HepG2 (cell line): ENCODE measurements at regions not wholly inside any gene's neighbourhood (a gene's known extent, or its start where the extent isn't known, plus 50 kb on each side); places are given as distances from the start of the nearest gene placed in this dataset.

ENCODE experiments used
- ATAC-seq: fragments of 200-7000 bp; cut with Tn5 transposase; 3 replicates; pipeline ENCODE4 v1.9.1; 2020; ENCODE audit warnings: mild to moderate bottlenecking, moderate library complexity
- BruUV-seq: library from RNA; stranded (reverse); fragments of 400-500 nt; replicated peaks from 2 replicates; lab custom pipeline; 2021; lab: Mats Ljungman, UMichigan
- CTCF ChIA-PET: fragments of 300-600 bp; formaldehyde crosslinking; extraction: SDS; loops from one replicate; lab custom pipeline; 2021; ENCODE audit warnings: low total read pairs, inconsistent platforms, low intra/inter-chr PET ratio; lab: Yijun Ruan, JAX
- POLR2A ChIA-PET: fragments of 350-600 bp; sonication (Branson Sonifier 250); formaldehyde crosslinking; loops from one replicate; lab custom pipeline; 2020; ENCODE audit warnings: antibody characterized with exemption, inconsistent platforms; lab: Yijun Ruan, JAX
- DNase-seq: peaks from one replicate; pipeline ENCODE4 v3.0.0-alpha.2; 2015; ENCODE audit warnings: low spot score
- FAIRE-seq: peaks from 3 replicates; lab custom pipeline; 2011; peaks lifted over from hg19 to GRCh38; lab: Jason Lieb, UNC
- H2AFZ ChIP-seq: one replicate; pipeline ENCODE4 v1.6.1; 2011; ENCODE audit warnings: low read length, inconsistent platforms
- H3K27ac ChIP-seq: fragments of 300-600 bp; 3 replicates; pipeline ENCODE4 v1.8.0; 2011; ENCODE audit warnings: mixed run types, mild to moderate bottlenecking, mixed read lengths, low read length, inconsistent platforms; ENCODE audit not compliant: insufficient read depth; ENCODE audit errors: extremely low read length
- H3K27me3 ChIP-seq, 2 experiments: fragments of 200-600 bp in 1 of 2; 2 replicates in 1 of 2; 3 replicates in 1 of 2; pipeline versions ENCODE4 v1.6.0 to v1.8.0; 2011; ENCODE audit warnings: low read length in 2 of 2, mild to moderate bottlenecking in 2 of 2, moderate library complexity in 2 of 2, inconsistent platforms in 1 of 2; ENCODE audit not compliant: insufficient read depth in 2 of 2, control insufficient read depth in 1 of 2
- H3K36me3 ChIP-seq, 2 experiments: fragments of 200-600 bp in 1 of 2; replicated peaks in 1 of 2; 2 replicates in 1 of 2; 3 replicates in 1 of 2; pipeline versions ENCODE4 v1.5.1 to v1.8.0; 2011; ENCODE audit warnings: low read length in 2 of 2, inconsistent platforms in 1 of 2; ENCODE audit not compliant: insufficient read depth in 2 of 2, control insufficient read depth in 1 of 2
- H3K4me1 ChIP-seq: 2 replicates; pipeline ENCODE4 v1.5.1; 2012; ENCODE audit warnings: low read length, inconsistent platforms; ENCODE audit not compliant: insufficient read depth
- H3K4me2 ChIP-seq: 2 replicates; pipeline ENCODE4 v1.6.0; 2011; ENCODE audit warnings: low read depth, low read length, inconsistent platforms
- H3K4me3 ChIP-seq, 3 experiments: fragments of 200-600 bp in 1 of 3; sonication (generic), shearing (Covaris generic) in 1 of 3; replicated peaks in 1 of 3; 2 replicates each; pipeline ENCODE4 v1.5.1; 2011 to 2016; ENCODE audit warnings: low read length in 3 of 3, inconsistent platforms in 2 of 3, low read depth in 2 of 3, mild to moderate bottlenecking in 2 of 3, control low read depth in 1 of 3, mixed read lengths in 1 of 3; ENCODE audit not compliant: insufficient read depth in 1 of 3
- H3K79me2 ChIP-seq: one replicate; pipeline ENCODE4 v1.6.1; 2011; ENCODE audit warnings: low read length, inconsistent platforms; ENCODE audit not compliant: insufficient read depth
- H3K9ac ChIP-seq: 2 replicates; pipeline ENCODE4 v1.6.0; 2011; ENCODE audit warnings: mild to moderate bottlenecking, low read depth, low read length, inconsistent platforms; ENCODE audit not compliant: insufficient read depth
- H3K9me3 ChIP-seq: 2 replicates; pipeline ENCODE4 v1.5.1; 2012; ENCODE audit warnings: mild to moderate bottlenecking, low read length
- H4K20me1 ChIP-seq: 2 replicates; pipeline ENCODE4 v1.6.0; 2011; ENCODE audit warnings: inconsistent platforms, mild to moderate bottlenecking, low read length, moderate library complexity; ENCODE audit not compliant: insufficient read depth
- BRCA1 ChIP-seq: sonication (generic); formaldehyde crosslinking; IDR thresholded peaks from 2 replicates; pipeline ENCODE4 v1.4.0; 2020; ENCODE audit warnings: missing genetic modification reagents
- DR1 ChIP-seq: sonication (generic); formaldehyde crosslinking; IDR thresholded peaks from 2 replicates; pipeline ENCODE4 v1.8.0; 2021; ENCODE audit warnings: mild to moderate bottlenecking, missing genetic modification reagents, inconsistent platforms
- NCOA1 ChIP-seq: sonication (generic); formaldehyde crosslinking; IDR thresholded peaks from 2 replicates; pipeline ENCODE4 v1.9.0; 2021; ENCODE audit warnings: missing genetic modification reagents
- NFIB ChIP-seq: sonication (generic); formaldehyde crosslinking; IDR thresholded peaks from 2 replicates; pipeline ENCODE4 v1.9.0; 2021; ENCODE audit warnings: missing genetic modification reagents, mild to moderate bottlenecking, borderline replicate concordance
- NR0B2 ChIP-seq: sonication (generic); formaldehyde crosslinking; IDR thresholded peaks from 2 replicates; pipeline ENCODE4 v1.4.0; 2020; ENCODE audit warnings: mild to moderate bottlenecking, missing genetic modification reagents
- ZBTB7A ChIP-seq: sonication (generic); formaldehyde crosslinking; IDR thresholded peaks from 2 replicates; pipeline ENCODE4 v1.8.0; 2022; ENCODE audit warnings: mild to moderate bottlenecking, missing genetic modification reagents
- ZNF383 ChIP-seq: sonication (generic); formaldehyde crosslinking; IDR thresholded peaks from 2 replicates; pipeline ENCODE4 v1.4.0; 2020; ENCODE audit warnings: missing genetic modification reagents, mild to moderate bottlenecking, borderline replicate concordance
- ZSCAN12 ChIP-seq: sonication (generic); formaldehyde crosslinking; IDR thresholded peaks from 2 replicates; pipeline ENCODE4 v1.9.0; 2021; ENCODE audit warnings: mild to moderate bottlenecking, missing genetic modification reagents
- WGBS: methylation state at CpG from one replicate; pipeline ENCODE4 v1.1.6; 2017; ENCODE audit warnings: low lambda C conversion rate; 5-methylcytosine and 5-hydroxymethylcytosine counted together
- in situ Hi-C: cut with HindIII; loops from 2 replicates; pipeline ENCODE4 v1.10.0; 2017; ENCODE audit warnings: low pct_unique_long_range_greater_than_20kb; ENCODE audit not compliant: extremely low pct_ligation_motif_present
- intact Hi-C: fragments of 100-400 bp; cut with micrococcal nuclease; formaldehyde crosslinking; loops from one replicate; pipeline ENCODE4 v1.10.0; 2022; ENCODE audit not compliant: unreplicated experiment
- TF ChIP-seq, protein P1 (sequence below): sonication (generic); formaldehyde crosslinking; IDR thresholded peaks from 2 replicates; pipeline ENCODE4 v1.4.0; 2020; ENCODE audit warnings: missing genetic modification reagents
- TF ChIP-seq, protein P2 (sequence below): IDR thresholded peaks from 2 replicates; pipeline ENCODE4 v1.4.0; 2020; ENCODE audit warnings: mild to moderate bottlenecking, missing genetic modification reagents

GRCh38 chr12:84270470-84271140 lies 642.0 kb downstream of the SLC6A15 start:
- no peaks in the 10 kb centered on the region for H3K4me1 ChIP-seq
- H3K36me3 ChIP-seq = no peaks in the 10 kb centered on the region
- FAIRE-seq (no peak), DNase-seq (no peak), ATAC-seq (no peak)
- BruUV-seq = no TSS peak
- no peak overlapping the region for H3K9ac ChIP-seq
- no peak overlapping the region for H3K4me2 ChIP-seq
- no peaks in the 10 kb centered on the region for H3K27me3 ChIP-seq
- ChIA-PET POLR2A (no interaction called here), CTCF (no interaction called here)
- H4K20me1 ChIP-seq = no peaks in the 10 kb centered on the region
- 2% methylated on average over 8 of the region's 8 CpGs for WGBS
- intact Hi-C loops (no loop called here), in situ Hi-C loops (no loop called here)
- H3K9me3 ChIP-seq = no peaks in the 10 kb centered on the region
- no peak overlapping the region for H2AFZ ChIP-seq
- H3K79me2 ChIP-seq = no peaks in the 10 kb centered on the region
- H3K4me3 ChIP-seq = no peak overlapping the region
- no peak for TF ChIP-seq NR0B2 (CRISPR knock-in tag)
- TF ChIP-seq NCOA1 (CRISPR knock-in tag) = no peak
- no peak for TF ChIP-seq ZSCAN12 (CRISPR knock-in tag)
- TF ChIP-seq, protein P1, sequence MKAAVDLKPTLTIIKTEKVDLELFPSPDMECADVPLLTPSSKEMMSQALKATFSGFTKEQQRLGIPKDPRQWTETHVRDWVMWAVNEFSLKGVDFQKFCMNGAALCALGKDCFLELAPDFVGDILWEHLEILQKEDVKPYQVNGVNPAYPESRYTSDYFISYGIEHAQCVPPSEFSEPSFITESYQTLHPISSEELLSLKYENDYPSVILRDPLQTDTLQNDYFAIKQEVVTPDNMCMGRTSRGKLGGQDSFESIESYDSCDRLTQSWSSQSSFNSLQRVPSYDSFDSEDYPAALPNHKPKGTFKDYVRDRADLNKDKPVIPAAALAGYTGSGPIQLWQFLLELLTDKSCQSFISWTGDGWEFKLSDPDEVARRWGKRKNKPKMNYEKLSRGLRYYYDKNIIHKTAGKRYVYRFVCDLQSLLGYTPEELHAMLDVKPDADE (CRISPR knock-in tag) = no peak
- no peak for TF ChIP-seq BRCA1
- TF ChIP-seq DR1 (CRISPR knock-in tag) = no peak
- no peak for TF ChIP-seq ZNF383 (CRISPR knock-in tag)
- TF ChIP-seq, protein P2, sequence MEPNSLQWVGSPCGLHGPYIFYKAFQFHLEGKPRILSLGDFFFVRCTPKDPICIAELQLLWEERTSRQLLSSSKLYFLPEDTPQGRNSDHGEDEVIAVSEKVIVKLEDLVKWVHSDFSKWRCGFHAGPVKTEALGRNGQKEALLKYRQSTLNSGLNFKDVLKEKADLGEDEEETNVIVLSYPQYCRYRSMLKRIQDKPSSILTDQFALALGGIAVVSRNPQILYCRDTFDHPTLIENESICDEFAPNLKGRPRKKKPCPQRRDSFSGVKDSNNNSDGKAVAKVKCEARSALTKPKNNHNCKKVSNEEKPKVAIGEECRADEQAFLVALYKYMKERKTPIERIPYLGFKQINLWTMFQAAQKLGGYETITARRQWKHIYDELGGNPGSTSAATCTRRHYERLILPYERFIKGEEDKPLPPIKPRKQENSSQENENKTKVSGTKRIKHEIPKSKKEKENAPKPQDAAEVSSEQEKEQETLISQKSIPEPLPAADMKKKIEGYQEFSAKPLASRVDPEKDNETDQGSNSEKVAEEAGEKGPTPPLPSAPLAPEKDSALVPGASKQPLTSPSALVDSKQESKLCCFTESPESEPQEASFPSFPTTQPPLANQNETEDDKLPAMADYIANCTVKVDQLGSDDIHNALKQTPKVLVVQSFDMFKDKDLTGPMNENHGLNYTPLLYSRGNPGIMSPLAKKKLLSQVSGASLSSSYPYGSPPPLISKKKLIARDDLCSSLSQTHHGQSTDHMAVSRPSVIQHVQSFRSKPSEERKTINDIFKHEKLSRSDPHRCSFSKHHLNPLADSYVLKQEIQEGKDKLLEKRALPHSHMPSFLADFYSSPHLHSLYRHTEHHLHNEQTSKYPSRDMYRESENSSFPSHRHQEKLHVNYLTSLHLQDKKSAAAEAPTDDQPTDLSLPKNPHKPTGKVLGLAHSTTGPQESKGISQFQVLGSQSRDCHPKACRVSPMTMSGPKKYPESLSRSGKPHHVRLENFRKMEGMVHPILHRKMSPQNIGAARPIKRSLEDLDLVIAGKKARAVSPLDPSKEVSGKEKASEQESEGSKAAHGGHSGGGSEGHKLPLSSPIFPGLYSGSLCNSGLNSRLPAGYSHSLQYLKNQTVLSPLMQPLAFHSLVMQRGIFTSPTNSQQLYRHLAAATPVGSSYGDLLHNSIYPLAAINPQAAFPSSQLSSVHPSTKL (CRISPR knock-in tag) = no peak
- no peak for TF ChIP-seq NFIB (CRISPR knock-in tag)
- no peak for TF ChIP-seq ZBTB7A
- no peak overlapping the region for H3K27ac ChIP-seq
